Right atrium auricular region (tissue), 2 donors: ENCODE measurements at regions not wholly inside any gene's neighbourhood (a gene's known extent, or its start where the extent isn't known, plus 50 kb on each side); places are given as distances from the start of the nearest gene placed in this dataset.

Source experiments
- DNase-seq: peaks from one replicate; pipeline ENCODE4 v3.0.0-alpha.2; 2019; ENCODE audit warnings: low spot score
- H3K27ac ChIP-seq, 2 donors: fragments of 200-600 bp; sonication (generic); 1 replicate in 1 of 2; 2 replicates in 1 of 2; pipeline ENCODE4 v1.5.1; 2016 to 2019
- H3K27me3 ChIP-seq, 2 donors: fragments of 200-600 bp; sonication (generic); one replicate each; pipeline versions ENCODE4 v1.5.1 to v1.6.0; 2017 to 2019
- H3K36me3 ChIP-seq: fragments of 200-600 bp; sonication (generic); one replicate; pipeline ENCODE4 v1.5.1; 2016
- H3K4me1 ChIP-seq, 2 donors: fragments of 200-600 bp; sonication (generic); one replicate each; pipeline versions ENCODE4 v1.5.1 to v1.6.0; 2017 to 2019
- H3K4me3 ChIP-seq, 2 donors: fragments of 200-600 bp; sonication (generic); 1 replicate in 1 of 2; 2 replicates in 1 of 2; pipeline ENCODE4 v1.5.1; 2017 to 2019; ENCODE audit warnings: mild to moderate bottlenecking in 1 of 2, moderate library complexity in 1 of 2
- H3K9me3 ChIP-seq, 2 donors: fragments of 200-600 bp; sonication (generic); one replicate each; pipeline ENCODE4 v1.5.1; 2019
- CTCF ChIP-seq, 2 donors: fragments of 200-600 bp; sonication (generic); IDR thresholded peaks; one replicate each; pipeline ENCODE4 v1.5.1; 2019; ENCODE audit warnings: antibody characterized with exemption in 2 of 2

DNA sequence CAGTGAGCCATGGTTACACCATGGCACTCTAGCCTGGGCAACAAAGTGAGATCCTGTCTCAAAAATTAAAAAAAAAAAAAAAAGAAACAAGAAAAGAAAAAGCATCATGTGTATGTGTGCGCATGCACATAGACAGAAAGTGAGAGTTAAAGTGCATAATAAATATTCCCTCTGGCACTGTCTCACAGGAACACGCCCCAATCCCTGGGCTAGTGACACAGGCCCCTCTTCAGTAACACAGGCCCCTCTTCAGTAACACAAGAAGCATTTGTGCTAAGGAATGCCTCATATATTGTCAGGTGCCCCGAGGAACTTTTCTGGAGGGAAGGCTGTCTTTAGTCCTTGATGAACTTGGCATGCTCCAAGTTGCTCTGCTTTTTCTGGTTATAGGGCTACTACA, 57.5 kb downstream of the RPL27A start:
- H3K9me3 ChIP-seq = no peaks in the 10 kb centered on the region
- no peaks in the 10 kb centered on the region for H3K27me3 ChIP-seq
- H3K27ac ChIP-seq = no peak overlapping the region
- no peak overlapping the region for H3K4me3 ChIP-seq
- TF ChIP-seq CTCF (IDR thresholded peaks at IDR 0.05) = no peak
- H3K36me3 ChIP-seq = peaks cover 1% of the 10 kb centered on the region
- DNase-seq = no peak
- H3K4me1 ChIP-seq = peaks cover 0 to 25% of the 10 kb centered on the region in 2 donors

DNA sequence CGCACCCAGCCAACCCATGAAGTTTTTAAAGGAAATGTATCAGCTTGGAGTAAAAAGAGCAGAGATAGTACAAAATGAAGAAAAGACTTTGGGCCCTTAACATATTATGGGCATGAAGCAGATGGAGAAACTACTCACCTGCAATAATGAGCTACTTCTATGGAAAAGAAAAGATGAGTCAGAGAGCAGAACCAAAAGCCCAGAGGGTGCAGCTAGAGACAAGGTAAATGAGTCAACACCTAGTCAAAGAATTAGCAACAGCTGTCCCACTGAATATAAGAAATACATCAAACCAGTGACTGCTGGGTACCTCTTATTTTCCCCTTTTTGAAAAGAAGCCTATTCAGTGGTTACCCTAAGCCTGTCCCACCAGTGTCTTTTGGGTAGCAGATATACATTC, 61.8 kb downstream of the RPL27A start:
- H3K9me3 ChIP-seq = no peaks in the 10 kb centered on the region
- H3K4me3 ChIP-seq = no peak overlapping the region
- no peaks in the 10 kb centered on the region for H3K27me3 ChIP-seq
- peaks cover 0 to 25% of the 10 kb centered on the region in 2 donors for H3K4me1 ChIP-seq
- H3K36me3 ChIP-seq = peaks cover 9% of the 10 kb centered on the region
- no peak for TF ChIP-seq CTCF (IDR thresholded peaks at IDR 0.05)
- H3K27ac ChIP-seq = no peak overlapping the region
- no peak for DNase-seq

GRCh38 chr11:8745431-8746253, 63.0 kb downstream of the RPL27A start:
- H3K4me3 ChIP-seq = no peak overlapping the region
- DNase-seq = no peak
- peaks cover 0 to 34% of the 10 kb centered on the region in 2 donors for H3K4me1 ChIP-seq
- H3K9me3 ChIP-seq = no peaks in the 10 kb centered on the region
- H3K27me3 ChIP-seq = no peaks in the 10 kb centered on the region
- H3K36me3 ChIP-seq = peaks cover 9% of the 10 kb centered on the region
- no peak for TF ChIP-seq CTCF (IDR thresholded peaks at IDR 0.05)
- no peak overlapping the region for H3K27ac ChIP-seq

DNA sequence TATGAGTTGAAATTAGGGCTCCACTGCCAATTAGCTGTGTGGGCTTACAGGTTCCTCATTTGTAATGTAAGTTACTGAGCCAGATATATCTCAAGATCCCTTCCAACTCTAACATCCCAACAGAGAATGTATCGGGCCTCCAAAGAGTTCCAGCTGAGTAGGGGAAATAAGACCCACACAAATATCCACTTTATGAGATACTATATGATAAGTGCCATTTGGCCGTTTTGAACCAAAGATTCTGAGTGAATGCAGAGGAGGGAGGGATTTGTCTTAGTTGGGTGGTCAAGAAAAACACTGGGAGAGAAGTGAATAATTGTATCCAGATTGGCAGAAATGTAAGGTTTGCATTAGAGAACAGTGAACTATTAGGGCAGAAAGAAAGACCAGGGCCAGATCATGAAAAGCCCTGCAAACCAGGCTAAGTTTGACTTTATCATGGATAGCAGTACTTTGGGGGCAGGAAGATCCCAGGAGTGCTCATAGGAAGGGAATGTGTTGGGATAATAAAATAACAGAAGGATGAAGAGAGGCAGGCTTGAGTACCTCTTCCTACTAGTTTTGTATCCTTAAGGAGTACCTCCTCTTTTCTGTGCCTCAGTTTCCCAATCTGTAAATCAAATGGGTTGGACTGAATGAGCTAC, 63.9 kb downstream of the RPL27A start:
- Histone ChIP-seq H3K9me3 (no peaks in the 10 kb centered on the region), H3K4me1 (peaks cover 0 to 33% of the 10 kb centered on the region in 2 donors), H3K27ac (no peak overlapping the region), H3K27me3 (no peaks in the 10 kb centered on the region), H3K4me3 (no peak overlapping the region), H3K36me3 (peaks cover 9% of the 10 kb centered on the region)
- no peak for DNase-seq
- no peak for TF ChIP-seq CTCF (IDR thresholded peaks at IDR 0.05)

DNA sequence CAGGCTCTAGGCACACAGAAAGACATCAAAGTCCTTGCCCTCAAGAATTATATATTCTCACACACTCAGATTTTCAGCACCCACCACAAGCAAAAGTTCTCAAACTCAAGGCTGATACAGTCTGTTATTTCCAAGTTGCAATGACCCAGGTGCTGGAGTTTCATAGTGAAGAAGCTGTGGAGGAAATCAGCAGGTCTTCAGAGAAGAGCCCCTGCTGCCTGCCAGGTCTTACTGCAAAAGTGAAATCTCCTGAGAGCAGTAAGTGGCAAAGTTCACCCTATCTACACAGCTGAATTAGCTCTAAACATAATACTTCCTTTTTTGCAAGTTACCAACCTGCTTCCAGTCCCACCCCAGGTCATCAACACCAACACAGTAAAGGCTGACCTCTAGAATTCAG, 64.6 kb downstream of the RPL27A start:
- DNase-seq = no peak
- Histone ChIP-seq H3K36me3 (peaks cover 9% of the 10 kb centered on the region), H3K9me3 (no peaks in the 10 kb centered on the region), H3K27me3 (no peaks in the 10 kb centered on the region), H3K27ac (no peak overlapping the region), H3K4me1 (peaks cover 0 to 30% of the 10 kb centered on the region in 2 donors), H3K4me3 (no peak overlapping the region)
- no peak for TF ChIP-seq CTCF (IDR thresholded peaks at IDR 0.05)
